ENCODE measurements at regions not wholly inside any gene's neighbourhood (a gene's known extent, or its start where the extent isn't known, plus 50 kb on each side); places are given as distances from the start of the nearest gene placed in this dataset.

DNA sequence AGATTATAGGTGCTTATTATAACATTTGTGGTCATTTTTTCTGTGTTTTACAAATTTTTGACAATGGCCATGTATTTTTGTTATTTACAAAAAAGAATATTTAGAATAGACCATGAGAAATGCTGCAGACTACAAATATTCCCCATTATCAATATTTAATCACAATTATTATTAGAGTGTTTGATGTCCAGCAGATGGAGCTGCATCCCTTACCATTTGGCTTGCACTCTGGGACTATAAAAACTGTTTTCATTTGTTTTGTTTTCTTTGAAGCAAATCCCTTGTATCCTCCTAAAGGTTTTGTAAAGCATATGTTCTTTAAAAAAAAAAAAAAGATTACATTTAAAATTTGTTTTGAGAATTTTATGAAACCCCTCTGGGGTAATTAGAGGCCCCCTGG lies 85.6 kb upstream of the CXorf66 start:
- ATAC-seq: no peak
- ChIA-PET CTCF (ENCODE audit: low intra/inter-chr PET ratio) (no interaction called here), POLR2A (no interaction called here)
- Histone ChIP-seq H2AFZ (ENCODE audit: low read depth, low read length) (no peak overlapping the region), H3K79me2 (ENCODE audit: control insufficient read depth, insufficient read depth, low read length) (no peaks in the 10 kb centered on the region), H3K27ac (ENCODE audit: extremely low read depth, low read depth, low read length) (no peak overlapping the region), H4K20me1 (replicated peaks; ENCODE audit: control insufficient read depth, insufficient read depth, low read length) (no peaks in the 10 kb centered on the region), H3K27me3 (ENCODE audit: control insufficient read depth in 2 of 2, insufficient read depth in 2 of 2, low read length in 2 of 2) (no peaks in the 10 kb centered on the region), H3K4me2 (ENCODE audit: insufficient read depth, low read length) (no peak overlapping the region), H3K36me3 (ENCODE audit: control insufficient read depth, insufficient read depth, low read length) (no peaks in the 10 kb centered on the region), H3K9ac (ENCODE audit: insufficient read depth in 1 of 2, low read depth in 2 of 2, low read length in 2 of 2) (no peak overlapping the region), H3K9me3 (replicated peaks; ENCODE audit: control insufficient read depth, insufficient read depth, low read depth, low read length) (no peaks in the 10 kb centered on the region), H3K4me1 (replicated peaks in 1 of 2; ENCODE audit: control insufficient read depth in 2 of 2, insufficient read depth in 2 of 2, low read length in 2 of 2) (no peaks in the 10 kb centered on the region), H3K9me1 (ENCODE audit: control insufficient read depth, insufficient read depth, low read length) (no peaks in the 10 kb centered on the region), H3K4me3 (no peak overlapping the region)
- no TSS peak for BruUV-seq (replicated peaks)
- intact Hi-C loops (cut with micrococcal nuclease) (no loop called here), in situ Hi-C loops (cut with MboI) (no loop called here)
- FAIRE-seq: no peak
- peak in 1 of 4 experiments; percentile 3 for DNase-seq (ENCODE audit: extremely low read depth in 1 of 4, low spot score in 3 of 4)
- no peak for TF ChIP-seq ZNF551 (CRISPR knock-in tag; IDR thresholded peaks at IDR 0.05)
- no peak for TF ChIP-seq ZNF395 (CRISPR knock-in tag; IDR thresholded peaks at IDR 0.05)
- TF ChIP-seq ZSCAN32 (CRISPR knock-in tag; IDR thresholded peaks at IDR 0.05): no peak
- TF ChIP-seq, protein P1, sequence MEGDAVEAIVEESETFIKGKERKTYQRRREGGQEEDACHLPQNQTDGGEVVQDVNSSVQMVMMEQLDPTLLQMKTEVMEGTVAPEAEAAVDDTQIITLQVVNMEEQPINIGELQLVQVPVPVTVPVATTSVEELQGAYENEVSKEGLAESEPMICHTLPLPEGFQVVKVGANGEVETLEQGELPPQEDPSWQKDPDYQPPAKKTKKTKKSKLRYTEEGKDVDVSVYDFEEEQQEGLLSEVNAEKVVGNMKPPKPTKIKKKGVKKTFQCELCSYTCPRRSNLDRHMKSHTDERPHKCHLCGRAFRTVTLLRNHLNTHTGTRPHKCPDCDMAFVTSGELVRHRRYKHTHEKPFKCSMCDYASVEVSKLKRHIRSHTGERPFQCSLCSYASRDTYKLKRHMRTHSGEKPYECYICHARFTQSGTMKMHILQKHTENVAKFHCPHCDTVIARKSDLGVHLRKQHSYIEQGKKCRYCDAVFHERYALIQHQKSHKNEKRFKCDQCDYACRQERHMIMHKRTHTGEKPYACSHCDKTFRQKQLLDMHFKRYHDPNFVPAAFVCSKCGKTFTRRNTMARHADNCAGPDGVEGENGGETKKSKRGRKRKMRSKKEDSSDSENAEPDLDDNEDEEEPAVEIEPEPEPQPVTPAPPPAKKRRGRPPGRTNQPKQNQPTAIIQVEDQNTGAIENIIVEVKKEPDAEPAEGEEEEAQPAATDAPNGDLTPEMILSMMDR (IDR thresholded peaks at IDR 0.05 in 2 of 3, conservative IDR thresholded peaks at IDR 0.05 in 1 of 3; ENCODE audit: insufficient read depth in 2 of 3, low read depth in 1 of 3, low read length in 3 of 3): peak in 1 of 3 experiments; percentile 30; a peak in 2 of 6 replicates
- TF ChIP-seq RAD21 (CRISPR knock-in tag; conservative IDR thresholded peaks at IDR 0.05 in 1 of 2, IDR thresholded peaks at IDR 0.05 in 1 of 2): peak in 1 of 2 experiments; percentile 28; a peak in 1 of 4 replicates
- TF ChIP-seq KAT8 (IDR thresholded peaks at IDR 0.05; ENCODE audit: low read depth): no peak
